IMR-90 (cell line): ENCODE measurements at regions not wholly inside any gene's neighbourhood (a gene's known extent, or its start where the extent isn't known, plus 50 kb on each side); places are given as distances from the start of the nearest gene placed in this dataset.

Source experiments
- ATAC-seq: fragments of 200-7000 bp; cut with Tn5 transposase; 2 replicates; pipeline ENCODE4 v1.9.1; 2020; ENCODE audit warnings: low read depth, mild to moderate bottlenecking, moderate library complexity
- BruUV-seq: library from RNA; stranded (reverse); fragments of 400-500 nt; replicated peaks from 2 replicates; lab custom pipeline; 2021; lab: Mats Ljungman, UMichigan
- CTCF ChIA-PET: fragments of 300-600 bp; formaldehyde crosslinking; extraction: SDS; loops from one replicate; lab custom pipeline; 2021; ENCODE audit warnings: antibody characterized with exemption; lab: Yijun Ruan, JAX
- POLR2A ChIA-PET: fragments of 300-600 bp; sonication (Branson Sonifier 250); formaldehyde crosslinking; loops from one replicate; lab custom pipeline; 2022; ENCODE audit warnings: antibody characterized with exemption; ENCODE audit not compliant: unreplicated experiment; lab: Charles Lee
- DNase-seq: peaks from one replicate; pipeline ENCODE4 v3.0.0; 2013
- H2AFZ ChIP-seq: replicated peaks from 2 replicates; pipeline ENCODE3; 2013; ENCODE audit warnings: low read length, mild to moderate bottlenecking; ENCODE audit not compliant: poor library complexity
- H2AK5ac ChIP-seq: 2 replicates; pipeline ENCODE4 v1.6.1; 2013; ENCODE audit warnings: low read depth, low read length, inconsistent platforms
- H2AK9ac ChIP-seq: replicated peaks from 2 replicates; pipeline ENCODE3; 2013; ENCODE audit warnings: mild to moderate bottlenecking, low read depth, low read length, moderate library complexity; ENCODE audit not compliant: poor library complexity
- H2BK120ac ChIP-seq: 2 replicates; pipeline ENCODE4 v1.6.1; 2013; ENCODE audit warnings: low read depth, low read length, inconsistent platforms
- H2BK15ac ChIP-seq: 3 replicates; pipeline ENCODE4 v1.6.1; 2013; ENCODE audit warnings: low read depth, low read length, inconsistent platforms
- H2BK20ac ChIP-seq: 2 replicates; pipeline ENCODE4 v1.6.1; 2013; ENCODE audit warnings: low read depth, mild to moderate bottlenecking, inconsistent platforms, low read length, moderate library complexity
- H2BK5ac ChIP-seq: 2 replicates; pipeline ENCODE4 v1.6.1; 2013; ENCODE audit warnings: mild to moderate bottlenecking, low read depth, low read length, inconsistent platforms; ENCODE audit not compliant: poor library complexity, severe bottlenecking
- H3K14ac ChIP-seq: replicated peaks from 2 replicates; pipeline ENCODE4 v1.6.1; 2013; ENCODE audit warnings: low read depth, low read length, inconsistent platforms
- H3K18ac ChIP-seq: 2 replicates; pipeline ENCODE4 v1.6.1; 2013; ENCODE audit warnings: low read depth, low read length, control low read depth
- H3K23ac ChIP-seq: 2 replicates; pipeline ENCODE4 v1.6.1; 2013; ENCODE audit warnings: low read depth, low read length, inconsistent platforms
- H3K27ac ChIP-seq: 2 replicates; pipeline ENCODE4 v1.5.1; 2013; ENCODE audit warnings: mild to moderate bottlenecking, control low read depth, low read length; ENCODE audit not compliant: insufficient read depth
- H3K27me3 ChIP-seq: 2 replicates; pipeline ENCODE4 v1.6.1; 2013; ENCODE audit warnings: low read length; ENCODE audit not compliant: control insufficient read depth, insufficient read depth
- H3K36me3 ChIP-seq: 2 replicates; pipeline ENCODE4 v1.6.1; 2013; ENCODE audit warnings: low read length, mixed read lengths; ENCODE audit not compliant: control insufficient read depth, insufficient read depth
- H3K4ac ChIP-seq: 2 replicates; pipeline ENCODE4 v1.6.1; 2013; ENCODE audit warnings: low read depth, low read length, inconsistent platforms
- H3K4me1 ChIP-seq: 2 replicates; pipeline ENCODE4 v1.6.1; 2013; ENCODE audit warnings: low read length, mixed read lengths; ENCODE audit not compliant: control insufficient read depth, insufficient read depth
- H3K4me2 ChIP-seq: 2 replicates; pipeline ENCODE4 v1.6.1; 2013; ENCODE audit warnings: low read depth, mild to moderate bottlenecking, control low read depth, low read length, moderate library complexity
- H3K4me3 ChIP-seq: 2 replicates; pipeline ENCODE4 v1.5.1; 2013; ENCODE audit warnings: low read depth, mild to moderate bottlenecking, control low read depth, low read length, moderate library complexity; ENCODE audit not compliant: insufficient read depth
- H3K56ac ChIP-seq: 2 replicates; pipeline ENCODE4 v1.6.1; 2013; ENCODE audit warnings: low read length, inconsistent platforms; ENCODE audit not compliant: insufficient read depth; ENCODE audit errors: extremely low read depth
- H3K79me1 ChIP-seq, 2 experiments: 2 replicates each; pipeline ENCODE4 v1.6.1; 2013; ENCODE audit warnings: low read length in 2 of 2, inconsistent platforms in 1 of 2, low read depth in 1 of 2
- H3K9ac ChIP-seq: 2 replicates; pipeline ENCODE4 v1.6.1; 2013; ENCODE audit warnings: low read depth, low read length, control low read depth
- H3K9me1 ChIP-seq: 2 replicates; pipeline ENCODE4 v1.6.1; 2013; ENCODE audit warnings: low read length, inconsistent platforms; ENCODE audit not compliant: insufficient read depth
- H3K9me3 ChIP-seq: 2 replicates; pipeline ENCODE4 v1.6.1; 2013; ENCODE audit warnings: low read length; ENCODE audit not compliant: control insufficient read depth, insufficient read depth
- H4K20me1 ChIP-seq: 2 replicates; pipeline ENCODE4 v1.6.1; 2013; ENCODE audit warnings: low read length, inconsistent platforms; ENCODE audit not compliant: insufficient read depth
- H4K5ac ChIP-seq: 2 replicates; pipeline ENCODE4 v1.6.1; 2013; ENCODE audit warnings: mild to moderate bottlenecking, low read depth, low read length, control low read depth
- H4K8ac ChIP-seq, 2 experiments: 2 replicates each; pipeline ENCODE4 v1.6.1; 2013; ENCODE audit warnings: low read depth in 2 of 2, low read length in 2 of 2, control low read depth in 1 of 2, inconsistent platforms in 1 of 2
- H4K91ac ChIP-seq: 2 replicates; pipeline ENCODE4 v1.6.1; 2013; ENCODE audit warnings: low read depth, low read length, inconsistent platforms; ENCODE audit not compliant: insufficient read depth
- BHLHE40 ChIP-seq: fragments of 150-350 bp; IDR thresholded peaks from 2 replicates; pipeline ENCODE4 v1.6.1; 2016; ENCODE audit warnings: mild to moderate bottlenecking, low read depth, low read length
- MAZ ChIP-seq: IDR thresholded peaks from 2 replicates; pipeline ENCODE4 v1.6.1; 2012; ENCODE audit warnings: low read depth, mild to moderate bottlenecking, low read length, improper control_type of control experiment, moderate library complexity, borderline replicate concordance
- WGBS, 2 experiments: methylation state at CpG; one replicate each; pipeline versions ENCODE4 v1.1.5 to v1.1.7; 2013; ENCODE audit warnings: missing lambda C conversion rate in 2 of 2; ENCODE audit not compliant: insufficient read length in 1 of 2; ENCODE audit errors: extremely low coverage in 2 of 2; 5-methylcytosine and 5-hydroxymethylcytosine counted together
- dilution Hi-C: fragments of 300-500 bp; cut with HindIII; formaldehyde crosslinking; loops from one replicate; pipeline ENCODE4 v1.14.3; 2018; ENCODE audit warnings: low sequenced_read_pairs; ENCODE audit not compliant: unreplicated experiment
- in situ Hi-C: fragments of 300-500 bp; cut with MboI; formaldehyde crosslinking; loops from 3 replicates; pipeline ENCODE4 v1.14.3; 2019; ENCODE audit warnings: low sequenced_read_pairs, inconsistent platforms, mixed read lengths
- intact Hi-C: fragments of 100-400 bp; cut with micrococcal nuclease; formaldehyde crosslinking; loops from 2 replicates; pipeline ENCODE4 v1.10.0; 2022

DNA sequence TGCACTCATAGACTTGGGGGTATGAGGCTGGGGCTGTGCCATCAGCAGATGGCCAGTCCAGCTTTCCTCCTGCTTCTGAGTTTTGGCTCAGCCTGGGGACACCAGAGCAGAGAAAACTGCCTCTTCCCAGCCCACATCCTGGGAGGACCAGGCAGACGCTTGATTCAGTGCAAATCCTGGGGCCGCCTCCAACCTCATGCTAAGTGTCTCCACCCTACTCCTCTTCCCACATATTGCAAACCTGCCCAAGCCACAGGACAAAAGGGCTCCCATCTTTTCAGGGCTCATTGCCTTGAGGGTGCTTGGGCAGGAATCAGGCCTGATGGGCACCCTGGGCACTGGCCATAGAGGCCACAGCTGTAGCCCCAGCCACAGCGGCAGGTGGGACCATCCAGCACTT is 79.7 kb upstream of the SHANK2 start:
- no peaks in the 10 kb centered on the region for H3K79me1 ChIP-seq
- H3K23ac ChIP-seq: no peak overlapping the region
- no TSS peak for BruUV-seq
- no peak overlapping the region for H2AK5ac ChIP-seq
- 80% methylated on average over 1 of the region's 3 CpGs; no CpG with 5 or more reads in 1 of the 2 experiments for WGBS, 2 experiments
- no peak overlapping the region for H2BK120ac ChIP-seq
- H3K4me3 ChIP-seq: no peak overlapping the region
- TF ChIP-seq BHLHE40 (no peak), MAZ (no peak)
- H2BK5ac ChIP-seq: no peak overlapping the region
- no peak overlapping the region for H3K9ac ChIP-seq
- no peaks in the 10 kb centered on the region for H4K20me1 ChIP-seq
- H4K8ac ChIP-seq: no peak overlapping the region
- H4K91ac ChIP-seq: no peak overlapping the region
- H2BK15ac ChIP-seq: no peak overlapping the region
- no peaks in the 10 kb centered on the region for H3K36me3 ChIP-seq
- H2AFZ ChIP-seq: no peak overlapping the region
- no peak overlapping the region for H3K27ac ChIP-seq
- H3K9me1 ChIP-seq: no peaks in the 10 kb centered on the region
- H3K18ac ChIP-seq: no peak overlapping the region
- no peak for ATAC-seq
- H2AK9ac ChIP-seq: no peak overlapping the region
- no peak overlapping the region for H4K5ac ChIP-seq
- H3K4me2 ChIP-seq: no peak overlapping the region
- H3K4me1 ChIP-seq: no peaks in the 10 kb centered on the region
- no peak overlapping the region for H3K56ac ChIP-seq
- ChIA-PET CTCF (no interaction called here), POLR2A (no interaction called here)
- H2BK20ac ChIP-seq: no peak overlapping the region
- no peak overlapping the region for H3K4ac ChIP-seq
- peaks cover 24% of the 10 kb centered on the region for H3K27me3 ChIP-seq
- no peak overlapping the region for H3K14ac ChIP-seq
- dilution Hi-C loops: no loop called here
- peaks cover 8% of the 10 kb centered on the region; the same call in 1 of the 2 replicates for H3K9me3 ChIP-seq
- no peak for DNase-seq
- intact Hi-C loops: no loop called here
- in situ Hi-C loops: no loop called here
